Cardiac fibroblast (primary cell): ENCODE measurements at regions not wholly inside any gene's neighbourhood (a gene's known extent, or its start where the extent isn't known, plus 50 kb on each side); places are given as distances from the start of the nearest gene placed in this dataset.

ENCODE experiments used
- DNase-seq, 2 donors: peaks; one replicate each; pipeline versions ENCODE4 v3.0.0 to v3.0.0-alpha.2; 2010; ENCODE audit warnings: low read depth in 2 of 2
- H3K4me3 ChIP-seq, 2 donors: replicated peaks in 1 of 2; 1 replicate in 1 of 2; 2 replicates in 1 of 2; pipeline ENCODE4 v1.5.1; 2011; ENCODE audit warnings: low read depth in 2 of 2, low read length in 2 of 2, mild to moderate bottlenecking in 2 of 2, moderate library complexity in 1 of 2
- TF ChIP-seq, protein P1 (sequence below): IDR thresholded peaks from one replicate; pipeline ENCODE4 v1.5.1; 2011; ENCODE audit warnings: low read depth, mild to moderate bottlenecking, low read length, inconsistent platforms

DNA sequence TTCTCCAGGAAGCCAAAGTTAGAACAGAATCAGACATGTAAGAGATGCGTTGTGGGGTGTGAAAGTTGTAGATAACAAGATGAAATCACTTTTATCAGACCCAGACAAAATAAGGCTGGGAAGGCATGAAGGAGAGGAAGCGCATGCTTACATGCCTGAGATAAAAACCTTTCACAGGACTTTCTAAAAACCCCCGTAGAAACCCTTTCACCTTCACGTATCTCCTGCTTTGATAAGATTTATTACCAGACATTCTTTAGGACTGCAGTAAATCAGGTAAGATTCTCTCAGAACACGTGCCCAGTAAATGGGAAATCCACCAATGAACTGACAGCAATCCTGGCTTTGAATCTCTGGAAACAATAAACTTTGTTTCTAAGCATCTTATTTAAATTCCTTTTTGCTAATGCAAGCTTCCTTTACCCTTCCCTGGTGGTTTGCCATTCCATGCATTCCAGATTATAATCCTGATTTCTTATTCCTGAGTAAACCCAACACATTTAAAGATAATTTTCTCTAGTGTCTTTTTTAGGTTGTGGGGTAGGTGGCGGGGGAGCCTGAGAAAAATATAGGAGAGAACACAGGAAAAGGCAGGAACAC, 254.6 kb upstream of the LDB2 start:
- no peak for DNase-seq
- H3K4me3 ChIP-seq, result no peak overlapping the region
- TF ChIP-seq, protein P1, sequence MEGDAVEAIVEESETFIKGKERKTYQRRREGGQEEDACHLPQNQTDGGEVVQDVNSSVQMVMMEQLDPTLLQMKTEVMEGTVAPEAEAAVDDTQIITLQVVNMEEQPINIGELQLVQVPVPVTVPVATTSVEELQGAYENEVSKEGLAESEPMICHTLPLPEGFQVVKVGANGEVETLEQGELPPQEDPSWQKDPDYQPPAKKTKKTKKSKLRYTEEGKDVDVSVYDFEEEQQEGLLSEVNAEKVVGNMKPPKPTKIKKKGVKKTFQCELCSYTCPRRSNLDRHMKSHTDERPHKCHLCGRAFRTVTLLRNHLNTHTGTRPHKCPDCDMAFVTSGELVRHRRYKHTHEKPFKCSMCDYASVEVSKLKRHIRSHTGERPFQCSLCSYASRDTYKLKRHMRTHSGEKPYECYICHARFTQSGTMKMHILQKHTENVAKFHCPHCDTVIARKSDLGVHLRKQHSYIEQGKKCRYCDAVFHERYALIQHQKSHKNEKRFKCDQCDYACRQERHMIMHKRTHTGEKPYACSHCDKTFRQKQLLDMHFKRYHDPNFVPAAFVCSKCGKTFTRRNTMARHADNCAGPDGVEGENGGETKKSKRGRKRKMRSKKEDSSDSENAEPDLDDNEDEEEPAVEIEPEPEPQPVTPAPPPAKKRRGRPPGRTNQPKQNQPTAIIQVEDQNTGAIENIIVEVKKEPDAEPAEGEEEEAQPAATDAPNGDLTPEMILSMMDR, result no peak

DNA sequence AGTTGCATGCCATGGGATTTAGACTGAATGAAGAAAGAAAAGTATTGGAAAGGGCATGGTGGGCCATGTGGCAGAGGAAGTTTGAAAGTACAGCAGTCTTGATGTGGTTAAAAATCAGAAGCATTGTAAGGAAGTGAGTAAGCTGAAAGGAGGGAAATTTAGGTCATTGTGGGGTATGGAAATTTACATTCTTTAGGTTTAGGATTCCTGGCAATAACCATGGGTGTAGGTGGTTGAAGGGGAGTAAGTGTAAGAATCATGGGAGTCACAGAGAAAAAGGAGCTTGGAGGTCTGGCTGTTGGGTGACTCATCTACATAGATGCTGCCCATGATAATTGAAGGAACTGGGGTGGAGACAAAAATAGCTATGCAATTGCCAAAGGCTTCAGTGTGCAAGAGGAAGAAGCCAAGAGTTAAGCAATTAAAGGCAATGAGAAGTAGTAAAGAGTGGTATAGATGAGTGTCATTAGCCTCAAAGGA, 243.8 kb upstream of the LDB2 start:
- H3K4me3 ChIP-seq, result no peak overlapping the region
- TF ChIP-seq, protein P1, result no peak
- DNase-seq, result peak; percentile 92 to 93

DNA sequence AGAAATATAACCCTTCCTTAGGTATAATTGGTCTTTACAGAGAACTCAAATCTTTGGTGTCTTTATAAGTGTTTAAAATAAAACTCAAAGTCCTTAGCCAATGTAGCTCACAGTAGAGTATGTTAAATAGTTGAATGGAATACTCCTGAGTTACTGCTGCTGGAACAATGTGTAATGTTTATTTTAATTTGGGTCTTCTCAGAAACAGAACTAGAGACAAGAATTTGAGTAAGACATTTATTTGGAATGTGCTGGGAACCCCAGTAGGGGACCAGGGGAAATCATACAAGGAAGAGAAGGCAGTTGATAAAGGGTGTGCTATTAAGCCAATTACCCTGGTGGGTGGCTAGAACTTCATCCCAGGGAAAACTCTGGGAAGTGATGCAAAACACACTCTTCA, 240.4 kb upstream of the LDB2 start:
- no peak for DNase-seq
- no peak overlapping the region for H3K4me3 ChIP-seq
- TF ChIP-seq, protein P1, result no peak

DNA sequence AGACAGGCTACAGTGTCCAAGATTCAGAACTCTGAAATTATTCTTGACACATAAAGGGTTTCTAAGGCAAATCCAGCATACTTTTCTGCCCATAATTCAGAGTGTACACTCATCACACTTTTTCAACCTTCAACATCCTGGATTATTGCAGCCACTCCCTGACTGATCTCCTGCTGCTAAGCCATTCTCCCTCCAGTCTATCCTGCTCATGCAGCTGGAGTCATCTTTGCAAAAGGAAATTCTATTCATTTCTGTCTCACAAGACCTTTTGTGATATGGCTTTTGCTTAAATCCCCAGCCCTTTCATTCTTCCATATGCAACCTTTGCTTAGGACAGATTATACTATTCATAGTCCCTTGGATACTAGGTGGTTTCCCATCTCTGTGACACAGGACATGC, 236.1 kb upstream of the LDB2 start:
- H3K4me3 ChIP-seq, result no peak overlapping the region
- DNase-seq, result no peak
- TF ChIP-seq, protein P1, result no peak

DNA sequence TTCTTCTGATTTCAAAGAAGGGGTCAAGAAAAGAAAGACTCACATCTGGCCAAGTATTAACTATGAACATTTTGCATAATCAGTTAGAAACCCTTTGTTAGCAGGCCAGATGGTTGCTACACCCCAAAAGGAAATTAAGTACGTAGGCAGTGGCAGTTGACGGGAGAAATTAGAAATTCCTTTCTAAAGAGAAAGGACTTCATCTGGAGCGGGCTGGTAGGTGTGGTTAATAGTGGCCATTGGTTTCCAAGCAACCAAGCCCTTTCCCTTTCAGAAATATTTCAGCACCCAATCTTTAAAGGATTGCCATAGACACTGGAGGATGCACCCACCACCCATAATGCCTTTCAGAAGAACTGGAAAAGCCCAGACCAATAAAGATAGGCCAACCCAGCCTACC, 235.7 kb upstream of the LDB2 start:
- TF ChIP-seq, protein P1, result no peak
- DNase-seq, result no peak
- no peak overlapping the region for H3K4me3 ChIP-seq

DNA sequence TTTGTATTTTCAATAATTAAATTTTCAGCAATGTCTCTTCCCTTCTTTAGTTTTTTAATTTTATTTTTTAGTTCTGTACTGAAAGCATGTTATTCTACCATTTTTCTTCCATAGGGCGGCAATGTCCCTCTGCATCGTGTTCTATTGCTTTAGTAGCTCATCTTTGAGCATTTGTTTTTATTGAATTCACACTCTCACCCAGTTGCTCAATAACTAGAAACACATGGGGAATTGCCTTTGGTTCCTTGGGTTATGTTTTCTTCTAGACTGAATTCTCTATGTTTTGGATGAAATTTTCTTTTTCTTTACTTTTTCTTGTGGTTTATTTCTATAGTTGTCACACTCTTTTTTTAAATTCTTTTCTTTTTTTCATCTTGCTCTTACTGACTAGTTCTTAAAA, 233.8 kb upstream of the LDB2 start:
- TF ChIP-seq, protein P1, result no peak
- no peak overlapping the region for H3K4me3 ChIP-seq
- DNase-seq, result no peak

DNA sequence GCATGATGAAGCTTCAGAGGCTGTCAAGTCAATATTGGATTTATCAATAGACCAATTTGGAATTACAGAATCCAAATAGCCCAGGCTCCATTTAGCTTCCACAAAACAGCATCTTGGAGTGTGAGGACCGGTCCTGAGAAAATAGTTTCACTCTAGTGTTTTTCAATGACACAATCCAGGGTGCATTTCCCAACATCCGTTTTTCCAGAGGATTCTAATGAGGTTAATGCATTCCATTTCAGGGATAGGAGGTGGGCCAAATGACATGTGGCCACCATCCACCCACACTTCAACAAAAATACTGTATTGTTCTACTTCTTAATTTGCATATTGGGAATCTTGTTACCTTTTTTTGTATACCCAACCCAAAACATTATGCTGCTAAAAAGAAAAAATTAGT, 229.8 kb upstream of the LDB2 start:
- TF ChIP-seq, protein P1, result no peak
- no peak overlapping the region for H3K4me3 ChIP-seq
- DNase-seq, result peak; percentile 47 to 76
